ENCODE measurements at regions not wholly inside any gene's neighbourhood (a gene's known extent, or its start where the extent isn't known, plus 50 kb on each side); places are given as distances from the start of the nearest gene placed in this dataset.

GRCh38 chr13:61810065-61810464, 394.4 kb upstream of the PCDH20 start:
- H3K4me3 ChIP-seq, result no peak overlapping the region
- H3K9me3 ChIP-seq, result no peaks in the 10 kb centered on the region
- no peak for FAIRE-seq
- no peak for DNase-seq
- no peak overlapping the region for H3K27ac ChIP-seq
- H3K36me3 ChIP-seq, result no peaks in the 10 kb centered on the region
- TF ChIP-seq CTCF (IDR thresholded peaks at IDR 0.05), result no peak
- no peaks in the 10 kb centered on the region for H3K4me1 ChIP-seq
- no peaks in the 10 kb centered on the region for H3K27me3 ChIP-seq
- no peak for ATAC-seq
- 47 to 49% methylated on average over 1 of the region's 1 CpG for WGBS, 2 donors
- intact Hi-C loops (cut with DNase I), result no loop called here

GRCh38 chr13:61797397-61797796, 381.7 kb upstream of the PCDH20 start:
- Histone ChIP-seq H3K9me3 (no peaks in the 10 kb centered on the region), H3K27ac (no peak overlapping the region), H3K4me3 (no peak overlapping the region), H3K4me1 (no peaks in the 10 kb centered on the region), H3K36me3 (no peaks in the 10 kb centered on the region), H3K27me3 (no peaks in the 10 kb centered on the region)
- intact Hi-C loops (cut with DNase I), result no loop called here
- no peak for DNase-seq
- no peak for ATAC-seq
- 83 to 94% methylated on average over 1 of the region's 1 CpG for WGBS, 2 donors
- FAIRE-seq, result no peak
- no peak for TF ChIP-seq CTCF (IDR thresholded peaks at IDR 0.05)

- H3K4me3 ChIP-seq, result no peak overlapping the region
- no peaks in the 10 kb centered on the region for H3K4me1 ChIP-seq
- no peaks in the 10 kb centered on the region for H3K9me3 ChIP-seq
- H3K27me3 ChIP-seq, result no peaks in the 10 kb centered on the region
- H3K36me3 ChIP-seq, result no peaks in the 10 kb centered on the region
- H3K27ac ChIP-seq, result no peak overlapping the region
- 18 to 26% methylated on average over 1 of the region's 1 CpG for WGBS, 2 donors
- intact Hi-C loops (cut with DNase I), result no loop called here
- no peak for FAIRE-seq
- TF ChIP-seq CTCF (IDR thresholded peaks at IDR 0.05), result no peak
- ATAC-seq, result peak in 3 of 4 donors; percentile 23 to 57 (median 57)
- DNase-seq, result no peak
Measured at GRCh38 chr13:61795580-61795979, 379.9 kb upstream of the PCDH20 start.

- intact Hi-C loops (cut with DNase I), result no loop called here
- FAIRE-seq (no peak), ATAC-seq (no peak), DNase-seq (no peak)
- Histone ChIP-seq H3K4me3 (no peak overlapping the region), H3K9me3 (no peaks in the 10 kb centered on the region), H3K4me1 (no peaks in the 10 kb centered on the region), H3K27me3 (no peaks in the 10 kb centered on the region), H3K27ac (no peak overlapping the region), H3K36me3 (no peaks in the 10 kb centered on the region)
- no peak for TF ChIP-seq CTCF (IDR thresholded peaks at IDR 0.05)
- 54 to 61% methylated on average over 3 of the region's 3 CpGs for WGBS, 2 donors
Measured at GRCh38 chr13:61779456-61779855, 363.8 kb upstream of the PCDH20 start.

GRCh38 chr13:61778531-61778930, 362.9 kb upstream of the PCDH20 start:
- no peak for FAIRE-seq
- H3K36me3 ChIP-seq, result no peaks in the 10 kb centered on the region
- no peak overlapping the region for H3K4me3 ChIP-seq
- DNase-seq, result no peak
- ATAC-seq, result no peak
- intact Hi-C loops (cut with DNase I), result no loop called here
- H3K27me3 ChIP-seq, result no peaks in the 10 kb centered on the region
- no peak overlapping the region for H3K27ac ChIP-seq
- 41 to 59% methylated on average over 6 of the region's 6 CpGs for WGBS, 2 donors
- no peaks in the 10 kb centered on the region for H3K9me3 ChIP-seq
- no peak for TF ChIP-seq CTCF (IDR thresholded peaks at IDR 0.05)
- H3K4me1 ChIP-seq, result no peaks in the 10 kb centered on the region

All from pancreas (tissue), 10 donors.